NCI-H146 treated with DMSO at 0.1 percent for 48 hours (cell line): ENCODE measurements at regions not wholly inside any gene's neighbourhood (a gene's known extent, or its start where the extent isn't known, plus 50 kb on each side); places are given as distances from the start of the nearest gene placed in this dataset.
A peak's percentile ranks its signal among the peaks of the same experiment; 100 is the strongest.

Experiments
- DNase-seq: peaks from one replicate; lab custom pipeline; 2025; ENCODE audit not compliant: unreplicated experiment; lab: John Stamatoyannopoulos, UW

- DNase-seq: no peak
Measured at GRCh38 chr5:30103452-30104202, 1089.9 kb upstream of the CDH6 start.

GRCh38 chr5:30103052-30103451 lies 1090.4 kb upstream of the CDH6 start:
- no peak for DNase-seq

GRCh38 chr5:30102185-30102584 lies 1091.3 kb upstream of the CDH6 start:
- DNase-seq: no peak

- no peak for DNase-seq
Measured at GRCh38 chr5:30100929-30101328, 1092.6 kb upstream of the CDH6 start.

- DNase-seq: peak; percentile 33
Measured at GRCh38 chr5:30100148-30100713, 1093.3 kb upstream of the CDH6 start.

- peak; percentile 70 for DNase-seq
Measured at GRCh38 chr5:30099634-30100033, 1093.9 kb upstream of the CDH6 start.

- DNase-seq: no peak
Measured at GRCh38 chr5:30098940-30099339, 1094.5 kb upstream of the CDH6 start.

- DNase-seq: no peak
Measured at GRCh38 chr5:30092548-30092947, 1100.9 kb upstream of the CDH6 start.

- no peak for DNase-seq
Measured at GRCh38 chr5:30069441-30070263, 1123.8 kb upstream of the CDH6 start.

- DNase-seq: no peak
Measured at GRCh38 chr5:30063503-30063902, 1130.0 kb upstream of the CDH6 start.

- no peak for DNase-seq
Measured at GRCh38 chr5:30051976-30052375, 1141.5 kb upstream of the CDH6 start.

GRCh38 chr5:30050056-30050815 lies 1143.2 kb upstream of the CDH6 start:
- DNase-seq: no peak

- no peak for DNase-seq
Measured at GRCh38 chr5:30042677-30043076, 1150.8 kb upstream of the CDH6 start.

- DNase-seq: no peak
Measured at GRCh38 chr5:30041831-30042385, 1151.6 kb upstream of the CDH6 start.

GRCh38 chr5:30041291-30041690 lies 1152.2 kb upstream of the CDH6 start:
- DNase-seq: no peak

GRCh38 chr5:30040488-30041118 lies 1152.9 kb upstream of the CDH6 start:
- DNase-seq: peak; percentile 83

- DNase-seq: no peak
Measured at GRCh38 chr5:30039379-30039778, 1154.1 kb upstream of the CDH6 start.

GRCh38 chr5:30034870-30035269 lies 1158.6 kb upstream of the CDH6 start:
- no peak for DNase-seq

GRCh38 chr5:30030101-30030500 lies 1163.4 kb upstream of the CDH6 start:
- DNase-seq: no peak

GRCh38 chr5:30001826-30002225 lies 1191.7 kb upstream of the CDH6 start:
- DNase-seq: no peak

- no peak for DNase-seq
Measured at GRCh38 chr5:30000231-30000630, 1193.3 kb upstream of the CDH6 start.
